Muscle layer of colon (tissue), 2 donors: ENCODE measurements at regions not wholly inside any gene's neighbourhood (a gene's known extent, or its start where the extent isn't known, plus 50 kb on each side); places are given as distances from the start of the nearest gene placed in this dataset.

Experiments
- H3K27ac ChIP-seq: one replicate; pipeline ENCODE4 v1.7.0; 2013; ENCODE audit warnings: low read depth, mild to moderate bottlenecking, low read length, moderate library complexity
- H3K27me3 ChIP-seq, 2 donors: one replicate each; pipeline ENCODE4 v1.7.0; 2013; ENCODE audit warnings: low read length in 2 of 2, mild to moderate bottlenecking in 2 of 2; ENCODE audit not compliant: insufficient read depth in 2 of 2, control insufficient read depth in 1 of 2
- H3K36me3 ChIP-seq: one replicate; pipeline ENCODE4 v1.7.0; 2013; ENCODE audit warnings: mild to moderate bottlenecking, low read length; ENCODE audit not compliant: insufficient read depth
- H3K4me1 ChIP-seq: one replicate; pipeline ENCODE4 v1.7.0; 2013; ENCODE audit warnings: mild to moderate bottlenecking, low read length; ENCODE audit not compliant: insufficient read depth
- H3K4me3 ChIP-seq, 2 donors: one replicate each; pipeline ENCODE4 v1.7.0; 2013; ENCODE audit warnings: low read length in 2 of 2, low read depth in 1 of 2, mild to moderate bottlenecking in 1 of 2, moderate library complexity in 1 of 2
- H3K9ac ChIP-seq: one replicate; pipeline ENCODE4 v1.7.0; 2013; ENCODE audit warnings: low read length
- H3K9me3 ChIP-seq: one replicate; pipeline ENCODE4 v1.7.0; 2013; ENCODE audit warnings: mild to moderate bottlenecking, low read length
- donor health status: abdominal sarcoma.
- donor health status: Adenocarcinoma of cecum.

- Histone ChIP-seq H3K27ac (no peak overlapping the region), H3K9me3 (no peaks in the 10 kb centered on the region), H3K4me1 (no peaks in the 10 kb centered on the region), H3K27me3 (no peaks in the 10 kb centered on the region), H3K9ac (no peak overlapping the region), H3K36me3 (no peaks in the 10 kb centered on the region), H3K4me3 (no peak overlapping the region)
These were observed 265.7 kb downstream of the SNAPC1 start for GRCh38 chr14:62027958-62028357.

GRCh38 chr14:62029569-62029924 lies 267.3 kb downstream of the SNAPC1 start:
- H3K4me3 ChIP-seq = no peak overlapping the region
- H3K36me3 ChIP-seq = no peaks in the 10 kb centered on the region
- H3K27me3 ChIP-seq = no peaks in the 10 kb centered on the region
- H3K4me1 ChIP-seq = no peaks in the 10 kb centered on the region
- no peaks in the 10 kb centered on the region for H3K9me3 ChIP-seq
- H3K27ac ChIP-seq = no peak overlapping the region
- H3K9ac ChIP-seq = no peak overlapping the region

- H3K4me3 ChIP-seq = no peak overlapping the region
These were observed 268.2 kb downstream of the SNAPC1 start for GRCh38 chr14:62030387-62030786.

GRCh38 chr14:62031504-62031903 lies 269.3 kb downstream of the SNAPC1 start:
- no peak overlapping the region for H3K9ac ChIP-seq
- H3K4me3 ChIP-seq = no peak overlapping the region
- no peaks in the 10 kb centered on the region for H3K4me1 ChIP-seq
- H3K27me3 ChIP-seq = no peaks in the 10 kb centered on the region
- no peaks in the 10 kb centered on the region for H3K36me3 ChIP-seq
- H3K9me3 ChIP-seq = no peaks in the 10 kb centered on the region
- H3K27ac ChIP-seq = no peak overlapping the region

More at GRCh38 chr14:62030387-62030786, 268.2 kb downstream of the SNAPC1 start:
- no peaks in the 10 kb centered on the region for H3K4me1 ChIP-seq
- no peak overlapping the region for H3K9ac ChIP-seq
- H3K36me3 ChIP-seq = no peaks in the 10 kb centered on the region
- no peaks in the 10 kb centered on the region for H3K9me3 ChIP-seq
- H3K27ac ChIP-seq = no peak overlapping the region
- no peaks in the 10 kb centered on the region for H3K27me3 ChIP-seq

GRCh38 chr14:62053188-62053587 lies 291.0 kb downstream of the SNAPC1 start:
- Histone ChIP-seq H3K4me1 (no peaks in the 10 kb centered on the region), H3K27me3 (no peaks in the 10 kb centered on the region), H3K9me3 (no peaks in the 10 kb centered on the region), H3K27ac (no peak overlapping the region), H3K9ac (no peak overlapping the region), H3K4me3 (no peak overlapping the region), H3K36me3 (no peaks in the 10 kb centered on the region)

GRCh38 chr14:62056789-62057188 lies 294.6 kb downstream of the SNAPC1 start:
- Histone ChIP-seq H3K4me3 (no peak overlapping the region), H3K36me3 (no peaks in the 10 kb centered on the region), H3K9ac (no peak overlapping the region), H3K27me3 (no peaks in the 10 kb centered on the region), H3K9me3 (no peaks in the 10 kb centered on the region), H3K27ac (no peak overlapping the region), H3K4me1 (no peaks in the 10 kb centered on the region)

- H3K9me3 ChIP-seq = no peaks in the 10 kb centered on the region
- H3K4me3 ChIP-seq = no peak overlapping the region
- H3K27ac ChIP-seq = no peak overlapping the region
- no peaks in the 10 kb centered on the region for H3K4me1 ChIP-seq
- no peaks in the 10 kb centered on the region for H3K27me3 ChIP-seq
- H3K36me3 ChIP-seq = no peaks in the 10 kb centered on the region
- H3K9ac ChIP-seq = no peak overlapping the region
These were observed 300.4 kb downstream of the SNAPC1 start for GRCh38 chr14:62062645-62063044.

- no peak overlapping the region for H3K9ac ChIP-seq
- H3K4me3 ChIP-seq = no peak overlapping the region
- no peak overlapping the region for H3K27ac ChIP-seq
These were observed 302.6 kb downstream of the SNAPC1 start for GRCh38 chr14:62064751-62065323.

GRCh38 chr14:62066304-62066703 lies 304.1 kb downstream of the SNAPC1 start:
- H3K27me3 ChIP-seq = no peaks in the 10 kb centered on the region

More at GRCh38 chr14:62064751-62065323, 302.6 kb downstream of the SNAPC1 start:
- Histone ChIP-seq H3K27me3 (no peaks in the 10 kb centered on the region), H3K9me3 (no peaks in the 10 kb centered on the region), H3K36me3 (no peaks in the 10 kb centered on the region), H3K4me1 (no peaks in the 10 kb centered on the region)

GRCh38 chr14:62071039-62071438 lies 308.8 kb downstream of the SNAPC1 start:
- Histone ChIP-seq H3K4me3 (no peak overlapping the region), H3K27ac (no peak overlapping the region), H3K27me3 (no peaks in the 10 kb centered on the region), H3K9ac (no peak overlapping the region), H3K9me3 (no peaks in the 10 kb centered on the region), H3K4me1 (no peaks in the 10 kb centered on the region), H3K36me3 (no peaks in the 10 kb centered on the region)

More at GRCh38 chr14:62066304-62066703, 304.1 kb downstream of the SNAPC1 start:
- no peak overlapping the region for H3K4me3 ChIP-seq
- H3K9ac ChIP-seq = no peak overlapping the region
- H3K4me1 ChIP-seq = no peaks in the 10 kb centered on the region
- H3K36me3 ChIP-seq = no peaks in the 10 kb centered on the region
- H3K9me3 ChIP-seq = no peaks in the 10 kb centered on the region
- no peak overlapping the region for H3K27ac ChIP-seq

GRCh38 chr14:62076368-62076767 lies 314.1 kb downstream of the SNAPC1 start:
- Histone ChIP-seq H3K4me1 (no peaks in the 10 kb centered on the region), H3K9ac (no peak overlapping the region), H3K27me3 (no peaks in the 10 kb centered on the region), H3K9me3 (no peaks in the 10 kb centered on the region), H3K4me3 (no peak overlapping the region), H3K36me3 (no peaks in the 10 kb centered on the region), H3K27ac (no peak overlapping the region)

GRCh38 chr14:62076825-62077605 lies 314.8 kb downstream of the SNAPC1 start:
- H3K27ac ChIP-seq = no peak overlapping the region

More at GRCh38 chr14:62076825-62077605, 314.8 kb downstream of the SNAPC1 start:
- Histone ChIP-seq H3K4me3 (no peak overlapping the region), H3K9ac (no peak overlapping the region), H3K36me3 (no peaks in the 10 kb centered on the region), H3K4me1 (no peaks in the 10 kb centered on the region), H3K27me3 (no peaks in the 10 kb centered on the region), H3K9me3 (no peaks in the 10 kb centered on the region)
